Tibial nerve (tissue), 4 donors: ENCODE measurements at regions not wholly inside any gene's neighbourhood (a gene's known extent, or its start where the extent isn't known, plus 50 kb on each side); places are given as distances from the start of the nearest gene placed in this dataset.

Source experiments
- CTCF ChIP-seq, 5 experiments: fragments of 200-600 bp in 3 of 5; fragments of 450-650 bp in 2 of 5; sonication (generic) in 3 of 5; IDR thresholded peaks; one replicate each; pipeline ENCODE4 v1.5.1; 2016 to 2019; ENCODE audit warnings: antibody characterized with exemption in 5 of 5, mild to moderate bottlenecking in 3 of 5, moderate library complexity in 2 of 5
- EP300 ChIP-seq, 2 donors: sonication (generic); formaldehyde crosslinking; IDR thresholded peaks; one replicate each; pipeline ENCODE4 v1.6.1; 2017; ENCODE audit warnings: antibody characterized with exemption in 2 of 2, mild to moderate bottlenecking in 1 of 2
- POLR2A ChIP-seq, 2 donors: fragments of 450-650 bp; IDR thresholded peaks; one replicate each; pipeline ENCODE4 v1.6.1; 2017; ENCODE audit warnings: antibody characterized with exemption in 2 of 2, mild to moderate bottlenecking in 2 of 2, moderate library complexity in 2 of 2

- TF ChIP-seq CTCF (IDR thresholded peaks at IDR 0.05) (no peak), POLR2A (IDR thresholded peaks at IDR 0.05) (no peak), EP300 (IDR thresholded peaks at IDR 0.05) (no peak)
Measured at GRCh38 chr11:104704888-104705287, 193.4 kb downstream of the CASP12 start.
